SU-DHL-6 (cell line): ENCODE measurements at regions not wholly inside any gene's neighbourhood (a gene's known extent, or its start where the extent isn't known, plus 50 kb on each side); places are given as distances from the start of the nearest gene placed in this dataset.

Experiments
- CTCF ChIP-seq: fragments of 200-600 bp; sonication (generic); IDR thresholded peaks from one replicate; pipeline ENCODE4 v1.5.1; 2017; ENCODE audit warnings: antibody characterized with exemption, mild to moderate bottlenecking, low read length, moderate library complexity; ENCODE audit not compliant: insufficient read depth, poor library complexity, severe bottlenecking
- EZH2phosphoT487 ChIP-seq: fragments of 200-600 bp; sonication (generic), shearing (Covaris generic); conservative IDR thresholded peaks from 2 replicates; pipeline ENCODE4 v1.6.1; 2018; ENCODE audit warnings: mild to moderate bottlenecking, antibody characterized with exemption, low read length, moderate library complexity, mixed read lengths

- TF ChIP-seq CTCF (peak; percentile 27), EZH2phosphoT487 (no peak)
Measured at GRCh38 chr12:14111230-14111865, 129.9 kb upstream of the GRIN2B start.
